DOHH2 (cell line): ENCODE measurements at regions not wholly inside any gene's neighbourhood (a gene's known extent, or its start where the extent isn't known, plus 50 kb on each side); places are given as distances from the start of the nearest gene placed in this dataset.

ENCODE experiments used
- EZH2phosphoT487 ChIP-seq: fragments of 200-600 bp; sonication (generic); IDR thresholded peaks from 2 replicates; pipeline ENCODE4 v1.6.1; 2017; ENCODE audit warnings: borderline replicate concordance, mild to moderate bottlenecking, antibody characterized with exemption, low read length, moderate library complexity, mixed read lengths
- TF ChIP-seq, protein P1 (sequence below): fragments of 200-600 bp; sonication (generic); IDR thresholded peaks from one replicate; pipeline ENCODE4 v1.5.1; 2014; ENCODE audit warnings: antibody characterized with exemption, mild to moderate bottlenecking, low read depth, low read length; ENCODE audit not compliant: poor library complexity, severe bottlenecking

DNA sequence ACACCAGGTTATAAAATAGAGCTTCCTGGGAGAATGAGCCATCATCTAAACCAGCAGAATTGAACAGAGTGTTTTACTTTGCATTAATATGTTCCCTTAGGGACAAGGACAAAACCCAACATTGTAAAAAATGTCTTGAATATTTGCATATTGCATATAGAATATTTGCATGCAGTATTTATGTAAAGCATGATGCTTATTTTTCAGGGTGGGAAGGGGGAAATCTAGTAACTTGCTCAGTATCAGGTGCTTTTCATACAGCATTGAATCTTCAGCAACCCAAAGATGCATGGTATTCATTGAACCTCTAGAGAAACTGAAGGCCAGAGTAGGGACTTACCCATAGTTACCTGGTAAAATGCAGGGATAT lies 409.2 kb upstream of the ZMIZ1 start:
- TF ChIP-seq, protein P1, sequence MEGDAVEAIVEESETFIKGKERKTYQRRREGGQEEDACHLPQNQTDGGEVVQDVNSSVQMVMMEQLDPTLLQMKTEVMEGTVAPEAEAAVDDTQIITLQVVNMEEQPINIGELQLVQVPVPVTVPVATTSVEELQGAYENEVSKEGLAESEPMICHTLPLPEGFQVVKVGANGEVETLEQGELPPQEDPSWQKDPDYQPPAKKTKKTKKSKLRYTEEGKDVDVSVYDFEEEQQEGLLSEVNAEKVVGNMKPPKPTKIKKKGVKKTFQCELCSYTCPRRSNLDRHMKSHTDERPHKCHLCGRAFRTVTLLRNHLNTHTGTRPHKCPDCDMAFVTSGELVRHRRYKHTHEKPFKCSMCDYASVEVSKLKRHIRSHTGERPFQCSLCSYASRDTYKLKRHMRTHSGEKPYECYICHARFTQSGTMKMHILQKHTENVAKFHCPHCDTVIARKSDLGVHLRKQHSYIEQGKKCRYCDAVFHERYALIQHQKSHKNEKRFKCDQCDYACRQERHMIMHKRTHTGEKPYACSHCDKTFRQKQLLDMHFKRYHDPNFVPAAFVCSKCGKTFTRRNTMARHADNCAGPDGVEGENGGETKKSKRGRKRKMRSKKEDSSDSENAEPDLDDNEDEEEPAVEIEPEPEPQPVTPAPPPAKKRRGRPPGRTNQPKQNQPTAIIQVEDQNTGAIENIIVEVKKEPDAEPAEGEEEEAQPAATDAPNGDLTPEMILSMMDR, result no peak
- TF ChIP-seq EZH2phosphoT487, result no peak
